HUES48 (cell line): ENCODE measurements at regions not wholly inside any gene's neighbourhood (a gene's known extent, or its start where the extent isn't known, plus 50 kb on each side); places are given as distances from the start of the nearest gene placed in this dataset.
"Not testable (repeated sequence)": the region's sequence is repeated elsewhere in the genome, so short reads cannot be mapped to it uniquely, and the experiment has no call there.

ENCODE experiments used
- H3K27ac ChIP-seq: one replicate; pipeline ENCODE4 v1.7.0; 2013; ENCODE audit warnings: low read depth, low read length, inconsistent platforms
- H3K27me3 ChIP-seq: 2 replicates; pipeline ENCODE4 v1.6.1; 2013; ENCODE audit warnings: mild to moderate bottlenecking, low read length; ENCODE audit not compliant: control insufficient read depth, insufficient read depth
- H3K36me3 ChIP-seq: 2 replicates; pipeline ENCODE4 v1.6.1; 2013; ENCODE audit warnings: low read length; ENCODE audit not compliant: control insufficient read depth, insufficient read depth
- H3K4me1 ChIP-seq: 2 replicates; pipeline ENCODE4 v1.6.1; 2013; ENCODE audit warnings: mild to moderate bottlenecking, low read length; ENCODE audit not compliant: control insufficient read depth, insufficient read depth
- H3K4me3 ChIP-seq: 2 replicates; pipeline ENCODE4 v1.5.1; 2013; ENCODE audit warnings: mild to moderate bottlenecking, low read depth, low read length
- H3K9ac ChIP-seq: 2 replicates; pipeline ENCODE4 v1.6.1; 2013; ENCODE audit warnings: mild to moderate bottlenecking, low read depth, low read length, moderate library complexity
- H3K9me3 ChIP-seq: 2 replicates; pipeline ENCODE4 v1.6.1; 2013; ENCODE audit warnings: low read length; ENCODE audit not compliant: control insufficient read depth, insufficient read depth

DNA sequence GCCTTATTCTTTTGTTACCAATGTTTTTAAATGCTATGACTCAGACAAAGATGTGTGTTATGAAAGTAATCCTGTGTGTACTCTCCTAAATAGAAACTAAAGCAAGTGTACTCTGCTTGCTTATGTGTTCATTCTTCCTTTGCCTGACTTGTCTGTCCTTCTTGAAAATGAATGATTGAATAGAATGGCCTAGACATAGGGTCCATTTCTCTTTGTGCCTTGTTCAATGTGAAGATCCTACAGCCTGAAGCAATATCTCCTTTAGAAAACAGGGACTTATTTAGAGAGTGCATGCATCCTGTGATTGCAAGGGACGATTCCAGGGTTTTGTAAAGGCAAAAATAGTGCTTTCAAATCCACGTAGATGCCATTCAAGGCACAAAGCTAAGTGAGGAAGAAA lies 343.6 kb upstream of the TACR3 start:
- Histone ChIP-seq H3K36me3 (no peaks in the 10 kb centered on the region), H3K9ac (no peak overlapping the region), H3K4me1 (peaks cover 5% of the 10 kb centered on the region; the same call in 1 of the 2 replicates), H3K27me3 (no peaks in the 10 kb centered on the region), H3K27ac (no peak overlapping the region), H3K9me3 (no peaks in the 10 kb centered on the region), H3K4me3 (no peak overlapping the region)

DNA sequence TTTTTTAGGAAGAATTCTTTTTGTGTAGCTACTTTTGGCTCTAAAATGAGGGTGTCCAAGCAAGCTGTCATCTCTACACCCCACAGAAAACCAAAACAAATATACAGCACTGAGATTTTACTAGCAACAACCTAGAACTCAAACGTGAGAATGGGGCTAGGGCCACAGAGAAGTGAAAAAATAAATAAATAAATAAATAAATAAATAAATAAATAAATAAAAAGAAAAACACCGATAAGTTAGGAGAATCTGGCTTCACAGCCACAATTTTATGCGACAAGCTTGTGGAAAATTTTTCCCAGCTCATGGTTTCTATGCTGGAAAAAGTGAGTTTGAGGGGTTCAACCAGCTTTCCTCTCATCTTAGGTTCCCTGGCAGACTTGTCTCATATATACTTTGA lies 324.6 kb upstream of the TACR3 start:
- H3K9me3 ChIP-seq, result no peaks in the 10 kb centered on the region
- H3K4me3 ChIP-seq, result no peak overlapping the region
- no peak overlapping the region for H3K9ac ChIP-seq
- no peaks in the 10 kb centered on the region for H3K27me3 ChIP-seq
- no peaks in the 10 kb centered on the region for H3K36me3 ChIP-seq
- no peak overlapping the region for H3K27ac ChIP-seq
- H3K4me1 ChIP-seq, result peaks cover 9% of the 10 kb centered on the region

DNA sequence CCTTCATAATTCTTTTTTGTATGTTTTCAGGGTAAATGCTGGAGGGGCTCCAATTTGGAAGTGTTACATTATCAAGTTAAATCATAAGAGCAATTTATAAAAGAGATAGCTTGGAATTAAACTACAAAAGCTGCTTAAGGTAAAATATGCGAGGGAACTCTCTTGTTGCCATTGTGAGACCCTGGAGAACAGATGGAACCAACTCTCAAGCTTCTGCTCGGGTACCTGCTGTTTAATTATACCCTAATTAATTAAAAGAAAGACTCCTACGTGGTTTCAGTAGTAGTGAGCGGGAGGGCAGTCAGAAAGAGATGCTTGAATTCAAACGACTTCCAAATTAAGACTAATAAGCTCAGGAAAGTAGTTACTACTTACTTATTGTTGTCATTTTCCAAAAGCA lies 313.1 kb upstream of the TACR3 start:
- Histone ChIP-seq H3K9ac (no peak overlapping the region), H3K27me3 (no peaks in the 10 kb centered on the region), H3K4me1 (no peaks in the 10 kb centered on the region), H3K27ac (no peak overlapping the region), H3K9me3 (no peaks in the 10 kb centered on the region), H3K4me3 (no peak overlapping the region), H3K36me3 (no peaks in the 10 kb centered on the region)

DNA sequence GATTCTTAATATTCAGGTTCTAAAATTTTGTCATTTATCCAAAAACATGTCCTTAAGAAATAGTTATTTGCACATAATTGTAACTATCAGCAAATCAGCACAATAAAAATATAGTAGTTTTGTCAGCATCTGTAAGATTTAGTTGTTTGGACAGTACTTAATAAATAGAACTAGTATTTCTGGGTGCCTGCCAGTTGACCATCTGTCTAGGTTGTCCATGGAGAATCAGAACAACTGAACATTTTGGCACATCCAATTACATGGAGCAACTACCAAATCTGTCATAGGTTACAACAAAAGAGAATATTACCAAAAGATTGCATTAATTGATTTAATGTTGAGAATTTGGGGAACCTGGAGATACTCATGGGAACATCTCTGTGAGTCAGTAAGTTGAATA lies 305.5 kb upstream of the TACR3 start:
- Histone ChIP-seq H3K4me3 (no peak overlapping the region), H3K4me1 (no peaks in the 10 kb centered on the region), H3K9ac (no peak overlapping the region), H3K9me3 (no peaks in the 10 kb centered on the region), H3K27ac (no peak overlapping the region), H3K27me3 (no peaks in the 10 kb centered on the region), H3K36me3 (no peaks in the 10 kb centered on the region)

DNA sequence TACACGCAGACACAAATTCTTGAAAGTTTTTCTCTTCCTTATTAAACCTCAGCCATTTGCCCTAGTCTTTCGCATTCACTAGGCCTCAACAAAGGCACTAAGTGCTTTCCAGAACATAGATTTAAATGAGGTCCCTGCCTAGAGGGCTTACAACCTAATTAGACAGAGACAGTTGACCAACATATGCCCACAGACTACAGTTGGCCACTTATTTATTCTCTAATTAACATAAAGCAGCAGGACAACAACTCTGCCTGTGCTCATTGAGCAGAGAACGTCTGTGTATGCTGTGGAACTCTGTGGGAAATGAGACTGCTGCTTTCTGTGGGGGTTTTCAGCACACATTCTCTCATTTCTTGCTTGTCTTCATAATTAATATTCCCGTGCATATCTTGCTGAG lies 303.0 kb upstream of the TACR3 start:
- Histone ChIP-seq H3K4me1 (no peaks in the 10 kb centered on the region), H3K36me3 (no peaks in the 10 kb centered on the region), H3K27me3 (no peaks in the 10 kb centered on the region), H3K9ac (no peak overlapping the region), H3K9me3 (no peaks in the 10 kb centered on the region), H3K4me3 (no peak overlapping the region), H3K27ac (no peak overlapping the region)

DNA sequence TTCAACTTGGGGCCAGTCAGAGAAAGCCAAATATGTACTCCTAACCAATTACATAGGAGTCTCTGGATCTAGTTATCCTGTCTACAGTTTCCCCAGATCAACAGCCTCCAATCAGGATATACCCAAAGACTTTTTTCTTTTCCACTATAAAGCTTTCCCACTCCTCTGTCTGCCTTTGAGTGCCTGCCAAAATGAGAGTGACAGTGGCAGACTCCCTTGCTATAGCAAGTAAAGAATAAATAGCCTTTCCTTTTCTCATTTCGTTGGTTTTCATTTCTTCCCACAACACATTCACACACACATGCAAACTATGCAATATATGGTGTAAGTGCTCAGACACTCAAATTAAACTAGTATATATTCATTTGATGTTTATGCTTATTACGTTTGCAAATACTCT lies 302.4 kb upstream of the TACR3 start:
- no peak overlapping the region for H3K4me3 ChIP-seq
- H3K36me3 ChIP-seq, result no peaks in the 10 kb centered on the region
- no peaks in the 10 kb centered on the region for H3K4me1 ChIP-seq
- no peaks in the 10 kb centered on the region for H3K27me3 ChIP-seq
- H3K27ac ChIP-seq, result no peak overlapping the region
- H3K9ac ChIP-seq, result no peak overlapping the region
- no peaks in the 10 kb centered on the region for H3K9me3 ChIP-seq

DNA sequence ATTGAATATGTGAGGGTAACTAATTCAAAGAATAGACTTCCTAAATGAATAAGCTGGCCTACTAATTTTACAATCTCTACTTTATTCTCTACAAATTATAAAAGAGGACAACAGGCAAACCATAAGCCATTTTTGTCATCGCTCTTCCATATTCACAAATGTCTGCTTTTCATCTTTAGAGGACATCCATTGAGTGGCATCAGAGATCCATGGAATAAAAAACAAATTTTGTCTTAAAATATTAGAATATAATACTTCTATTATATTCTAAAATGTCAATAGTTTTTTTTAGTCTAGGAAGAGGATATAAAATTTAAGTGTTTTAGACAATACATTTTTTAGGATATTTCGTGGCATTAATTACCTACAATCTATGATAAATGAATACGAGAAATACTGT lies 300.9 kb upstream of the TACR3 start:
- Histone ChIP-seq H3K4me1 (no peaks in the 10 kb centered on the region), H3K9ac (no peak overlapping the region), H3K4me3 (no peak overlapping the region), H3K36me3 (no peaks in the 10 kb centered on the region), H3K27ac (no peak overlapping the region), H3K9me3 (no peaks in the 10 kb centered on the region), H3K27me3 (no peaks in the 10 kb centered on the region)

DNA sequence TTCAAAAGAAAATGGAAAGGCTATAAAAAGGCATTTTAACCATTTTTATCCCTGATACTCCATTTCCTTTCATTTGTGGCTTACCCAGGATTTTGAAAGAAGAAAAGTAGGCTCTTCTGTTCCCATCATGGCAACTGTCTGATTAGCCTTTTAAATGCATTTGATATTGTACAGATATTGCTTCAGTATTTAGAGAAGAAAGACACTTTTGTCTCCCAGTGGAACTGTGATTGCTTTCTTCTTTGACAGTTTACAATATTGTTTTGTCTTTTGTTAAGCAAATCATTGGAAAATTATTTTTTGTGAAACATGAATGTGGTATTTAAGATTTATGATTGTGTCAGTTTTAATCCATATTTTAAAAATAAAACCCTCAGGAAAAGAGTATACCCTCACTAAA lies 297.4 kb upstream of the TACR3 start:
- H3K27me3 ChIP-seq, result no peaks in the 10 kb centered on the region
- H3K4me1 ChIP-seq, result no peaks in the 10 kb centered on the region
- H3K4me3 ChIP-seq, result no peak overlapping the region
- H3K27ac ChIP-seq, result no peak overlapping the region
- no peaks in the 10 kb centered on the region for H3K9me3 ChIP-seq
- H3K36me3 ChIP-seq, result no peaks in the 10 kb centered on the region
- no peak overlapping the region for H3K9ac ChIP-seq

DNA sequence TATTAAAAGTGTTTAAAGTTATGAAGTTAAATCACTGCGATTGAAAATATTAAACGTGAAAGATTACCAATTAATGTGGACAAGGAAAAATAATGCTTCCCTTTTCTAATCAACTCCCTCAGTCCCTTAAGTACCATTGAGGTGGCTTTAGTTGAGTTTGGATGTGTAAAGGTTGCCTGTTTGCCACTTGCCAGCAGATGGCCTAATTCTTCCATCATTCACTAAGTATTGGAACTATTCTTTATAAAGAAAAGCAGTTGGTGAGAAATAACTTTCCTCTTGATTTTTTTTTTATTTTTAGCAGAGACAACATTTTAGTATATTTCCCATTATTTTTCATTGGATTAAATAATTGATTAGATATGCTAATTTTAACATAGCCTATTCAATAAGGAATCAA lies 295.9 kb upstream of the TACR3 start:
- H3K36me3 ChIP-seq, result no peaks in the 10 kb centered on the region
- no peak overlapping the region for H3K4me3 ChIP-seq
- no peaks in the 10 kb centered on the region for H3K27me3 ChIP-seq
- no peak overlapping the region for H3K9ac ChIP-seq
- no peaks in the 10 kb centered on the region for H3K4me1 ChIP-seq
- no peak overlapping the region for H3K27ac ChIP-seq
- no peaks in the 10 kb centered on the region for H3K9me3 ChIP-seq

DNA sequence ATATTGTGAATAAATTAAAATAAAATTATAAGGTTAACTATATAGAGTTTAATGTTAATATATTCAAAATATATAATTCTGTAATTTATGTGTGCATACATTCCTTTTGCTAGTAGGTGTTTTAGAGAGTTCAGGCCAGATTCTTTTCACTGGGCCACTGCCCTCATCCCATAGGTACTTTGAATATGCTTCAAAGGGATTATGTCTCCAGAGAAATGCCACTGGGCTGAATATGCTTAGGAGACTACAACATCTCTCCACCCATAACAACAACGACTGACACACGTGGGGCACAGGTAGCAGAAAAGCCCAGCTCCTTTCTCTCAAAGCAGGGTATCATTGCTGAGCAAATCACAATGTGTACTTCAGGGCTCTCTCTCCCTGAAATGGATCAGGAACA lies 290.9 kb upstream of the TACR3 start:
- Histone ChIP-seq H3K27ac (no peak overlapping the region), H3K9ac (no peak overlapping the region), H3K27me3 (no peaks in the 10 kb centered on the region), H3K4me1 (no peaks in the 10 kb centered on the region), H3K4me3 (no peak overlapping the region), H3K36me3 (no peaks in the 10 kb centered on the region), H3K9me3 (no peaks in the 10 kb centered on the region)

DNA sequence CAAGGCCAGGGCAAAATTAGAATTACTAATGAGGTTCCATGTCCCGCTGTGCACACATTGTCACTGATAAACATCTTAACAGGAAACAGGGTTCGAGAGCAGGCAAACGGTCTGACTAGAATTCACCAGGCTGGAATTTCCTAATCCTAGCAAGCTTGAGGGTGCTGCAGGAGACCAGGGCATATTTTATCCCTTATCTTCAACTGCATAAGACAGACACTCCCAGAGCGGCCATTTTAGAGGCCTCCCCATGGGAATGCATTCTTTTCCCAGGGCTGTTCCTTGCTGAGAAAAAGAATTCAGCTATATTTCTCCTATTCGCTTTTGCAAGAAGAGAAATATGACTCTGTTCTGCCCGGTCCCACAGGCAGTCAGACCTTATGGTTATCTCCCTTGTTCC lies 282.5 kb upstream of the TACR3 start:
- H3K4me3 ChIP-seq, H3K36me3 ChIP-seq, H3K27me3 ChIP-seq, H3K4me1 ChIP-seq, H3K9ac ChIP-seq, H3K27ac ChIP-seq: not testable (repeated sequence)
- H3K9me3 ChIP-seq, result peaks cover 21% of the 10 kb centered on the region

DNA sequence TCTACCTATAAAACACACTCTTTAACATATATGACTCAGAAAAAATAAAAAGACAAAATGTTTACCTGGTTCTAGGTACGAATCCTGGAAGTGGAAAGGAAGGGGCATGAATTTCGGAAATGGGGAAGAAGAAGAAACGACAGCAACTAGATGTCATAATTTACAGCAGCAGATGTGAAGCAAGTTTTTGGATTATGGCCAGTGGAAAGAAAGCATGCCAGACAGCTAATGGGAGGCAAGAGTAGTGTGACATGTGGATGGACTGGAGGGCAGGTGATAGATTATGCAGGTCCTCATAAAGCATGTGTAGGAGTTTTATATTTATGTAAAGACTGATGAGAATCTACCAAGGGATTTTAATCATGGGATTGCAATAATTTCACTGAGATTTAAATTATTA lies 279.0 kb upstream of the TACR3 start:
- peaks cover 21% of the 10 kb centered on the region for H3K9me3 ChIP-seq
- H3K9ac ChIP-seq, result no peak overlapping the region
- H3K27me3 ChIP-seq, result no peaks in the 10 kb centered on the region
- H3K4me3 ChIP-seq, result no peak overlapping the region
- H3K27ac ChIP-seq, result no peak overlapping the region
- peaks cover 16% of the 10 kb centered on the region for H3K4me1 ChIP-seq
- no peaks in the 10 kb centered on the region for H3K36me3 ChIP-seq
